HG03103 (cell line): ENCODE measurements at regions not wholly inside any gene's neighbourhood (a gene's known extent, or its start where the extent isn't known, plus 50 kb on each side); places are given as distances from the start of the nearest gene placed in this dataset.
"Not testable (repeated sequence)": the region's sequence is repeated elsewhere in the genome, so short reads cannot be mapped to it uniquely, and the experiment has no call there.

Source experiments
- ATAC-seq: cut with Tn5 transposase; IDR thresholded peaks from one replicate; pipeline ENCODE4 v1.9.1; 2021; ENCODE audit warnings: low read depth; ENCODE audit not compliant: unreplicated experiment

- no peak for ATAC-seq
These were observed 69.4 kb downstream of the TOMM20 start for GRCh38 chr1:235059221-235059620.

- no peak for ATAC-seq
These were observed 69.9 kb downstream of the TOMM20 start for GRCh38 chr1:235058695-235059094.

- ATAC-seq: no peak
These were observed 71.0 kb downstream of the TOMM20 start for GRCh38 chr1:235057385-235058306.

- ATAC-seq: no peak
These were observed 71.7 kb downstream of the TOMM20 start for GRCh38 chr1:235056937-235057336.

GRCh38 chr1:235054936-235055335 is 73.7 kb downstream of the TOMM20 start:
- no peak for ATAC-seq

GRCh38 chr1:235054466-235054865 is 74.2 kb downstream of the TOMM20 start:
- no peak for ATAC-seq

GRCh38 chr1:235052067-235053008 is 76.3 kb downstream of the TOMM20 start:
- no peak for ATAC-seq

- ATAC-seq: no peak
These were observed 77.1 kb downstream of the TOMM20 start for GRCh38 chr1:235051521-235051920.

- no peak for ATAC-seq
These were observed 77.7 kb downstream of the TOMM20 start for GRCh38 chr1:235050911-235051360.

GRCh38 chr1:235049716-235050378 is 78.8 kb downstream of the TOMM20 start:
- not testable (repeated sequence) for ATAC-seq

GRCh38 chr1:235049217-235049616 is 79.4 kb downstream of the TOMM20 start:
- ATAC-seq: no peak

- no peak for ATAC-seq
These were observed 81.2 kb downstream of the TOMM20 start for GRCh38 chr1:235047331-235047871.

GRCh38 chr1:235045921-235046601 is 82.6 kb downstream of the TOMM20 start:
- no peak for ATAC-seq

- ATAC-seq: no peak
These were observed 83.5 kb downstream of the TOMM20 start for GRCh38 chr1:235045034-235045690.

GRCh38 chr1:235043234-235043633 is 85.4 kb downstream of the TOMM20 start:
- ATAC-seq: no peak

GRCh38 chr1:235038701-235039100 is 89.9 kb downstream of the TOMM20 start:
- ATAC-seq: no peak

GRCh38 chr1:235035928-235036327 is 92.7 kb downstream of the TOMM20 start:
- no peak for ATAC-seq

GRCh38 chr1:235030919-235031596 is 97.6 kb downstream of the TOMM20 start:
- no peak for ATAC-seq

- ATAC-seq: no peak
These were observed 100.8 kb downstream of the TOMM20 start for GRCh38 chr1:235027862-235028250.
